ENCODE measurements at regions not wholly inside any gene's neighbourhood (a gene's known extent, or its start where the extent isn't known, plus 50 kb on each side); places are given as distances from the start of the nearest gene placed in this dataset.

- no peak for DNase-seq
Measured at GRCh38 chr5:89934069-89934468, 475.5 kb downstream of the CETN3 start.

- no peak for DNase-seq
Measured at GRCh38 chr5:89932771-89933181, 476.8 kb downstream of the CETN3 start.

GRCh38 chr5:89930591-89931392 lies 478.8 kb downstream of the CETN3 start:
- no peak for DNase-seq

- no peak for DNase-seq
Measured at GRCh38 chr5:89929834-89930233, 479.7 kb downstream of the CETN3 start.

- no peak for DNase-seq
Measured at GRCh38 chr5:89929173-89929572, 480.4 kb downstream of the CETN3 start.

- DNase-seq, result no peak
Measured at GRCh38 chr5:89922161-89922560, 487.4 kb downstream of the CETN3 start.

GRCh38 chr5:89917112-89917511 lies 492.4 kb downstream of the CETN3 start:
- DNase-seq, result no peak

GRCh38 chr5:89916131-89916530 lies 493.4 kb downstream of the CETN3 start:
- DNase-seq, result no peak

- peak in 1 of 58 donors; percentile 6 for DNase-seq
Measured at GRCh38 chr5:89908876-89909275, 500.7 kb downstream of the CETN3 start.

GRCh38 chr5:89904442-89904841 lies 505.1 kb downstream of the CETN3 start:
- no peak for DNase-seq

- DNase-seq, result peak in 45 of 58 donors; percentile 0 to 71 (median 15)
Measured at GRCh38 chr5:89901983-89902382, 507.6 kb downstream of the CETN3 start.

GRCh38 chr5:89901346-89901745 lies 508.2 kb downstream of the CETN3 start:
- DNase-seq, result peak in 3 of 58 donors; percentile 1 to 16 (median 3)

GRCh38 chr5:89900346-89900745 lies 509.2 kb downstream of the CETN3 start:
- DNase-seq, result no peak

GRCh38 chr5:89899559-89899958 lies 510.0 kb downstream of the CETN3 start:
- no peak for DNase-seq

GRCh38 chr5:89893546-89893945 lies 516.0 kb downstream of the CETN3 start:
- DNase-seq, result no peak

- DNase-seq, result no peak
Measured at GRCh38 chr5:89885670-89886069, 523.9 kb downstream of the CETN3 start.

GRCh38 chr5:89883967-89884366 lies 525.6 kb downstream of the CETN3 start:
- DNase-seq, result no peak

- no peak for DNase-seq
Measured at GRCh38 chr5:89878140-89879132, 531.1 kb downstream of the CETN3 start.

- no peak for DNase-seq
Measured at GRCh38 chr5:89871906-89872305, 537.6 kb downstream of the CETN3 start.

- no peak for DNase-seq
Measured at GRCh38 chr5:89869346-89869745, 540.2 kb downstream of the CETN3 start.

GRCh38 chr5:89866410-89866809 lies 543.1 kb downstream of the CETN3 start:
- peak in 2 of 58 donors; percentile 6 to 39 for DNase-seq

- no peak for DNase-seq
Measured at GRCh38 chr5:89864941-89865340, 544.6 kb downstream of the CETN3 start.

Measured in anterior cingulate cortex (tissue), 58 donors.